NB4 (cell line): ENCODE measurements at regions not wholly inside any gene's neighbourhood (a gene's known extent, or its start where the extent isn't known, plus 50 kb on each side); places are given as distances from the start of the nearest gene placed in this dataset.
"Not testable (repeated sequence)": the region's sequence is repeated elsewhere in the genome, so short reads cannot be mapped to it uniquely, and the experiment has no call there.

Experiments
- DNase-seq: peaks from one replicate; pipeline ENCODE4 v3.0.0; 2010; ENCODE audit warnings: low read depth
- H3K4me3 ChIP-seq: one replicate; pipeline ENCODE4 v1.5.1; 2011; ENCODE audit warnings: mild to moderate bottlenecking, low read depth, low read length, moderate library complexity
- CTCF ChIP-seq: IDR thresholded peaks from one replicate; pipeline ENCODE4 v1.5.1; 2012; ENCODE audit warnings: low read depth, low read length
- MAX ChIP-seq: IDR thresholded peaks from 2 replicates; pipeline ENCODE4 v1.6.1; 2011; ENCODE audit warnings: low read depth, low read length
- MYC ChIP-seq: IDR thresholded peaks from 2 replicates; pipeline ENCODE4 v1.6.1; 2011; ENCODE audit warnings: low read depth, low read length
- POLR2A ChIP-seq: IDR thresholded peaks from 2 replicates; pipeline ENCODE4 v1.6.1; 2011; ENCODE audit warnings: mild to moderate bottlenecking; ENCODE audit not compliant: insufficient read length; ENCODE audit errors: extremely low read depth

- no peak overlapping the region for H3K4me3 ChIP-seq
- no peak for TF ChIP-seq MAX
- no peak for TF ChIP-seq POLR2A
- no peak for TF ChIP-seq MYC
- no peak for TF ChIP-seq CTCF
- DNase-seq, result no peak
Measured at GRCh38 chrX:28124416-28124815, 143.2 kb upstream of the DCAF8L1 start.

- DNase-seq, H3K4me3 ChIP-seq: not testable (repeated sequence)
Measured at GRCh38 chrX:28120580-28121245, 139.5 kb upstream of the DCAF8L1 start.

GRCh38 chrX:28120072-28120471 lies 138.8 kb upstream of the DCAF8L1 start:
- H3K4me3 ChIP-seq, result no peak overlapping the region
- TF ChIP-seq MAX (no peak), POLR2A (no peak), CTCF (no peak), MYC (no peak)
- no peak for DNase-seq

GRCh38 chrX:28108186-28108945 lies 127.1 kb upstream of the DCAF8L1 start:
- TF ChIP-seq MAX (no peak), POLR2A (no peak), CTCF (no peak), MYC (no peak)
- H3K4me3 ChIP-seq, result no peak overlapping the region
- DNase-seq, result no peak

- no peak overlapping the region for H3K4me3 ChIP-seq
- TF ChIP-seq MAX, result no peak
- TF ChIP-seq CTCF, result no peak
- TF ChIP-seq MYC, result no peak
- TF ChIP-seq POLR2A, result no peak
- DNase-seq, result no peak
Measured at GRCh38 chrX:28099166-28099565, 117.9 kb upstream of the DCAF8L1 start.

GRCh38 chrX:28085653-28086052 lies 104.4 kb upstream of the DCAF8L1 start:
- no peak overlapping the region for H3K4me3 ChIP-seq
- no peak for DNase-seq
- TF ChIP-seq MAX, result no peak
- TF ChIP-seq CTCF, result no peak
- TF ChIP-seq MYC, result no peak
- TF ChIP-seq POLR2A, result no peak
